IPS-NIHi7 (cell line): ENCODE measurements at regions not wholly inside any gene's neighbourhood (a gene's known extent, or its start where the extent isn't known, plus 50 kb on each side); places are given as distances from the start of the nearest gene placed in this dataset.
"Not testable (repeated sequence)": the region's sequence is repeated elsewhere in the genome, so short reads cannot be mapped to it uniquely, and the experiment has no call there.

Experiments used
- DNase-seq: peaks from one replicate; pipeline ENCODE4 v3.0.0; 2012; ENCODE audit warnings: mixed read lengths; ENCODE audit errors: extremely low spot score

GRCh38 chrX:115968436-115969252 lies 201.9 kb upstream of the AGTR2 start:
- DNase-seq, result peak; percentile 91

GRCh38 chrX:115970718-115971117 lies 199.8 kb upstream of the AGTR2 start:
- DNase-seq, result no peak

- DNase-seq, result no peak
Observed at GRCh38 chrX:115972717-115973116, 197.8 kb upstream of the AGTR2 start.

DNA sequence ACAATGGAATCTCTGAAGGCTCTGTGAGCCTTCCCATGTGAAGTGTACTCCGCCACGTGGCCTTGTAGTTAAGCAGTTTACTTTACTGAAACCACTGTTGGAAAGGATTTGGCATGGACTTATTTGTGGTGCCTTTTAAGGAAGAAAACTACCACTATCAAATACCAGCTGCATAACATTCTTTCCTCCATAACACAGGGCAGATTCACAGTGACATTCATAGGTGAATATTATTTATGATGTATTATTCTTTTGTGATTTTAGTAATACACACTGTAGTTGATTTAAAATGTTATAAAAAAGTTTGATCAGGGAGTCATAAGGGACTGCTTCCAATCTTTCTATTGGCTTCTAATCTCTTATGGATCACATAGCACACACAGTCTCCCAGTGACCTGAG lies 192.5 kb upstream of the AGTR2 start:
- DNase-seq, result no peak

DNA sequence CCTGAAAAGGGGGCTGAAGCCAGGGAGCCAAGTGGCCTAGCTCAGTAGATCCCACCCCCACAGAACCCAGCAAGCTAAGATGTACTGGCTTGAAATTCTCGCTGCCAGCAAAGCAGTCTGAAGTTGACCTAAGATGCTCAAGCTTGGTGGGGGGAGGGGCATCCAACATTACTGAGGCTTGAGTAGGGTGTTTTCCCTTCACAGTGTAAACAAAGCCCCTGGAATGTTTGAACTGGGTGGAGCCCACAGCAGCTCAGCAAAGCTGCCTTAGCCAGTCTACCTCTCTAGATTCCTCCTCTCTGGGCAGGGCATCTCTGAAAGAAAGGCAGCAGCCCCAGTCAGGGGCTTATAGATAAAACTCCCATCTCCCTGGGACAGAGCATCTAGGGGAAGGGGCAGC lies 187.4 kb upstream of the AGTR2 start:
- not testable (repeated sequence) for DNase-seq

- DNase-seq, result not testable (repeated sequence)
Observed at GRCh38 chrX:115987464-115987863, 183.1 kb upstream of the AGTR2 start.

GRCh38 chrX:115988825-115989224 lies 181.7 kb upstream of the AGTR2 start:
- no peak for DNase-seq

DNA sequence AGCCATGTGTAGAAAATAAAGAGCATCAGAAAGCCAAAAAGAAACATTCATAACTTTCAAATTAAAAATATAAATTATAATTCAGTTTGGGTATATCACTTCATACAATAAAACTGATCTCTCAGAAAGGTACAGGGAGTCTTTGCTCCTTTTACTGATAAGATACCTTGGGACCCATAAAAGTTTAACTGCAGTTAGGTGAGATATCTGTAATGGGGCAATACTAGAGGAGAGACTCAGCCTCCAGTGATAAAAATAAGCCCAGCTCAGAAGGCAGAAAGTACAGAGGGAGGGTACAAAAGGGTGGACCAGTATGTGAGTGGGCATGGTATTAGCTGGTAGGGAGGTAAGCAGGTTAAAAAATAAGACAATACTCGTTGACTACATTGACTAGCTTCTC lies 180.9 kb upstream of the AGTR2 start:
- no peak for DNase-seq

GRCh38 chrX:116009346-116009745 lies 161.2 kb upstream of the AGTR2 start:
- no peak for DNase-seq

DNA sequence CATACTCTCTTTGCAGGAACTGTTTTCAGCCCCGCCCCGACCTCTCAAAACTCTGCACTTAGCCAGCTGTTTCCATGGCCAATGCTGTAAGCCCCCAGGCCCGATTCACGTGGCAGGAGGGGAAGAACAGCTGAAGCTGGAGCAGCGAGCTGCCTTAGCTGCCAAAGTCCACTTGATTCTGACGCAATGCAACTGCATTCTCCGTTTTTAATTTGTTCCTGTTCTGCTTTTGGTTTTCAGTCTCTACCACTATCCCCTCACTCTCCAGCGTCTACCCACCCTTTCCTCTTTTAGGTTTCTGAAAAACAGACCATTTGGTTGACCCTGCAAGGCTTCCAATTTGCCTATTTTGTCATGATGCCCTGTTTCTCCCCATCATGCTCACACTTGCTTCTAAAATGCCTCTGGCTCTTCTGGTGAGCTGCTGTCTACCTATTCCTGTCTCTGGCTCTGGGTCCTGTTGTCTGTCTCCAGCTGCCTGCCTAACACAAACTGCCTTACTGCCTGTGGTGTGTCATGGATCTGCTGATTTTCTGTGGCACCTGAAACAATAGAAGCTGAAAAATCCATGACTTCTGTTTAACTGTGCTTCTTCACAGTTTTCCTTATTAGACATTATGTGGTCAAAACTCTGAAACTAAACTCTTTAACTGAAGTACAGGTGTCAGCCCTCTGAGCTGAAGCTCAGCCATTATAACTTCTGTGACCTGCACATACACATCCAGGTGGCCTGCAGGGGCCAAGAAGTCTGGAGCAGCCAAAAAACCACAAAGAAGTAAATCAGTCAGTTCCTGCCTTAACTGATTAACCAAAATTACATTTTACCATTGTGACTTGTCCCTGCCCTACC lies 160.5 kb upstream of the AGTR2 start:
- DNase-seq, result peak; percentile 57

- DNase-seq, result no peak
Observed at GRCh38 chrX:116010939-116011338, 159.6 kb upstream of the AGTR2 start.

DNA sequence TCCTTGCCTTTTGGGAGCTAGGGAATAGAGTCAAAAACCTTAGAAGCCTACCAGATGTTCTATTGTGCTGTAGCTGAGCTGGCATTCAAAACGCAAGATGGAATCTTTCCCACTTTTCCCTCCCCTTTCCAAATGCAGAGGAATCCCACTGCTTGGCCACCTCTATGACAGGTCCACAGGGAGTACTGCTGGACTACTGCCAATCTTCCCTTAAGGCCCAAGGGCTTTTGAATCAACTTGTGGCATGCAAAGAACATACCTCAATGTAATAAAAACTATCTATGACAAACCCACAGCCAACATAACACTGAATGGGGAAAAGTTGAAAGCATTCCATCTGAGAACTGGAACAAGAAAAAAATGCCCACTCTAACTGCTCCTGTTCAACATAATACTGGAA lies 139.2 kb upstream of the AGTR2 start:
- no peak for DNase-seq
